HG02870 (cell line): ENCODE measurements at regions not wholly inside any gene's neighbourhood (a gene's known extent, or its start where the extent isn't known, plus 50 kb on each side); places are given as distances from the start of the nearest gene placed in this dataset.
A peak's percentile ranks its signal among the peaks of the same experiment; 100 is the strongest.

Experiments used
- ATAC-seq: cut with Tn5 transposase; IDR thresholded peaks from one replicate; pipeline ENCODE4 v1.9.1; 2021; ENCODE audit warnings: mild to moderate bottlenecking, moderate library complexity; ENCODE audit not compliant: unreplicated experiment

DNA sequence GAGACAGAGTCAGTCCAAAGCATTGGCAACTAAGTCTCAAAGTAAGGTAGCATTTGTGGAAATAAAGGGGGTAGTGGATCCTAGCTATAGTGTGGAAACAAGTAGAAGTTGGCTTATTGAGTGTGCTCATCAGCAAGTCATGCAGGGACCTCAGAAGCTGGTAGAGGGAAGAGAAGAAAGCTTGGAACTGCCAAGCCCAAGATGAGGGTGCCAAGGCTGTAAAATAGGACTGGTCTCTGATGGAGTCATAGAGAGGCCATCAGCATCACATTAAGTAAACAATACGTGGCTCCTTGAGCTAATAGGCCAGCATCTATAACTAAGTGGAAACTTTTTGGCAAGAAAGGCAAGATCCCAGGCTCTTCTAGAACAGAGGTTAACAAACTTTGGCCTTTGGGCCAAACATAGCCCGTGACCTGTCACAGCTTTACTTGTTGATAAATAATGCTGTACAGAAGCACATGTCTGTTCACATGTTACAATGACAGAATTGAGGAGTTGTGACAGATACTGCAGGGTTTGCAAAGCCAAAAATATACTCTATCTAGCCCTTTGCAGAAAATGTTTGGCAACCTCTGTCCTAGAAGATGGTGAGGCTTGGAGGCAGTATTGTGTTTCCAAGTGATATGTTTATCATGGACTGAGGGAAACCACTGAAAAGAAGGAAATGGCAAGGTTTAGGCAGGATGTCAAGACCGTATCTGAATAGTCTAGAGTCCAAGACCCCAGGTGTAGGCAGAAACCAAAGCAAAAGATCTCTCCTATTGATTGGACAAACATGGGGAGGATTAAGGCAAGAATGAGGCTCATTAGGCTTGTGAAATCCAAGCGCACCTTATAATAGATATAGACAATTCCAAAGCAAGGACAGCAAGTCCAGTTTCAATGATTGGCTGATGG lies 62.5 kb upstream of the CD44 start:
- no peak for ATAC-seq

DNA sequence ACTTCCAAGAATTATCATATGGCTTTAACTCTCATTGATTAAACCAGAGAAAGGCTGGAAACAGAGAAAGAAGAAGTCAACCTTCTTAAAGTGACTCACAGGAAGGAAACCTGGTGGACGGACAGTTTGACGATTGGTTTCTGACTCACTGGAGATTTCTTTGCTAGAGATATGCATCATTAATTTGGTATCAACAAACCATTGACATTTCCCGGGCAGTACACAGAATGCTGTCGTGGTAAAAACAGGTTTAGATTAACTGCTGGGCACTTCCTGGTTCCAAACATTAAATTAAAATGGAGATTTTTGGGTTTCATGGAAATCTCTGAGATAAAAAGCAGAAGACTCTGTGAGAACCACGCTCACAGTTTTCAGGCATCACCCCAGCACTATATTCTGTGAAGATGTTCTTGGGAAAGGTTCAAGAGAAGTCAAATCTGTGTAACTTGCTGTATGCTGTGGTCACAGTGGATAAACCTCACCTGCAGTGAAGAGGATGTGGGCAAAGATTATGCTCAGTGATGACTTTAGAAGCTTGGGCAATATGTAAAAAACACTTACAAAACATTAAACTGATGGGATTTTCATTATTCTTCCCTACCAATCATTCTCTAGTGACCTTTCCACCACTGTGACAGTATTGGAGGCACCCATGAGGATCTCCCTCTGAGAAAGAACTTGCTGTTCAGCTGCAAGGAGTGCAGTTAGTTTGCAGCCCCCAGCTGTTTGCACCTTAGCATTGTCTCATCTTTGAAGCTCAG lies 61.1 kb upstream of the CD44 start:
- ATAC-seq, result peak; percentile 43

DNA sequence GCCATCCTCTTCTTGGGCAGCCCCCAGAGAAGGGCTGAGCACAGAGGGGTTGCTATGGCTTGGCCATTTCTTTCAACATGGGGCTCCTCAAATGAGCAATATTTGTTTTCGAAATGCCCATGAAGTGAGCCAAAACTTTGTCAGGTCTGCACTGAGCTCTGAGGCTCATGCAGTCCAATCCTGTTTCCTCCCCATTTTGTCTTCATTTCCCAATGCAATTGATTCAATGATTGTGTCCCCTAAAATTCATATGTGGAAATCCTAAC lies 60.6 kb upstream of the CD44 start:
- no peak for ATAC-seq

DNA sequence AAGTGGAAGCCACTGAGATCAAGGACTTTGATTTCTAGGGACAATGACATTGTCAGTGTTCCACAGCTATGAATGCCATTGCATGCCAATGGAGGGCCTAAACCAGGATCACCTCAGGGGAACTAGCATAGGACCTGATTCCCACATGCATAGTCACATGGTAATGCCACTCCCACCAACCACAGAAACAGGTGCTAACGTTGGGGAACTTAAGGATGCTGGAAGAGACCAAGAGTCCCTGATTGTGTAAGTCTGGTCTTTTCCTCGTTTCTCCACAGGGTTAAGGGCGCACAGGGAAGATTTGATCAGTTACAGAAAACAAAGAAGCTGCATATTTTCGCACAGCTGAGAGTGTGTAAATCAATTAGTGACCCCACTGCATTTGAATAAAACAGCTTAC lies 59.4 kb upstream of the CD44 start:
- no peak for ATAC-seq

DNA sequence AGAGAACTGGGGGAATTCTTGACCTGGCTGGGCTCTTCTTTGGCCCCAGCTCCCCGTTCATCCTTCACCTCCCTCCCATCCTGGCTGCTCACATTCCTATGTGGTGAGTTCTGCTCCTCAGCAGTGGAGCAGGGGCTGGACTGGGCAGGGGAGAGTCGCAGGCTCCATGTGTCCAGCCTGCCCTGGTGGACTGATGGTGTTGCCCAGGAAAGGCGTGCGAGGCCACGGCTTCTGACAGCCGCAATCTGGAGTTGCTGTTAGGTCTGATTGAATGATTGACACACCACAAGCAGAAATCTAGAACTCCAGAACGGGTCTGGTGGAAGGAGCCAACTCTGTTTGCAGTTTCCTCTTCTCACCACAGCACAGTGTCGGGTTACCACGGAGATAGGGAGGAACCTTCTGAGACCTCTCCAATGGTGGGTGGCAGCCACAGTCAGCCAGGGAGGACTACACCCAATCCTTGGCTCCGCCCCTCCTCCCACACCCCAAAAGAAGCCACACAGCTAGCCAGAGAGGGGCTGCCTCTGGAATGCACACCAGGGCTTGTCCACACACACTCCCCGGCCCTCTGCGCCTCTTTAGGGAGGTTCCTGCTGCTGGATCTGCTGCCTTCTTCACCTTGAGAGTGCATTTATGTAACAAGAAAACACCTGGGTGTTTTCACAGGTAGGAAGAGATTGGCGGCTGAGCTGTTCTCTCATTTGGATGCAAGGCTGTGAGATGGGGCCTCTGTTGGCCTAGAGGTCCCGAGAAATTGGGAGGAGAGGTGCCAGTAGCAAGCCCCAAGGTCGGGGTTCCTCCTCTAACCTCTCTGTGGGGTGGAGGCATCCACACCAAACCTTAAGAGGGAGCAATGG lies 56.4 kb upstream of the CD44 start:
- peak; percentile 72 for ATAC-seq

DNA sequence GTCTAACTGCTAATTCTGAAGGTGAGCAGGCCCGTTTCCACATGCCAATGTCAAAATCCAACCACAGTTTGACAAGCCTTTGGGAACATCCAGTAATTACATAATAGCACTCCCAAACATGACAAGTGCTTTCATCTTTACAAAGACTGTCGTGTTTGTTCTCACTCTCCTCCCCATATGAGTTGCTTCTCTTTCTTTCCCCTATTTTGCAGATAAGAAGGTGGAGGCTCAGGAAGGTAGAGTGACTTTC lies 55.9 kb upstream of the CD44 start:
- ATAC-seq, result no peak

DNA sequence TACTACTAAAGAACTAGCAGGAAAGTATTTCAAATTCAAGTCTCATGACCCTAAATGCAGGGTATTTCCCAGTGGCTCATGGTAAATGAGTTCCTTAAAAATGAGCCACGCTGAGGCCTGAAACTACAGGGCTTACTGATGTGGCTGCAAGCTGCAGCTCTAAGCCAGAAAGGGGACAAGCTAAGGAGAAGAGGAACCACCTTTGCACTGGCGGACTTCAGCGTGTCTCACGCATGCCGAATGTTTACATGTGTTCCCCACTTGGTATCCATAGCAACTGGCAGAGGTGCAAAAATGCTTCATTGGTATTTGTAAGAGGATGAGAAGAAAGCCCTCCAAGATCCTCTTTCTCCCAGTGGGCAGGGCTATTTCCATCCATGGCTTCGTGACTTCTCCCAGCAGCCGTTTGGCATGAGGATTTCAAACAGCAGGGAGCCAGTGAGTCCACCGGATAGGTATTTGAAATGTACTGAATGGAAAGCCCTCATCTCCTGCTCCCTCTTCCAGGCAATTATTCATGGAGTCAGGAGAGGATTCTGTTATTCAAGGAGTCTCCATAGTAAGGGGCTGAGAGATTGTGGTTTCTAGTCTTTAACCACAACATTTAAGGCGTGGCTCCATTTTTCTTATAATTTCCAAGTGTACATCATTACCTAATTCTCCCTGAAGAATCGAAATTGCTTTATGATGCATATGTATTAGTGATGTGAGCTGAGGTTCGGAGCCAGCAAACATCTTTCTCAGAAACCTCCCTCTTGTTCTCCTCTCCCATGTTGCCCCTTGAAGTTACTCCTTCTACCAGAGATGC lies 55.3 kb upstream of the CD44 start:
- ATAC-seq, result peak; percentile 68

DNA sequence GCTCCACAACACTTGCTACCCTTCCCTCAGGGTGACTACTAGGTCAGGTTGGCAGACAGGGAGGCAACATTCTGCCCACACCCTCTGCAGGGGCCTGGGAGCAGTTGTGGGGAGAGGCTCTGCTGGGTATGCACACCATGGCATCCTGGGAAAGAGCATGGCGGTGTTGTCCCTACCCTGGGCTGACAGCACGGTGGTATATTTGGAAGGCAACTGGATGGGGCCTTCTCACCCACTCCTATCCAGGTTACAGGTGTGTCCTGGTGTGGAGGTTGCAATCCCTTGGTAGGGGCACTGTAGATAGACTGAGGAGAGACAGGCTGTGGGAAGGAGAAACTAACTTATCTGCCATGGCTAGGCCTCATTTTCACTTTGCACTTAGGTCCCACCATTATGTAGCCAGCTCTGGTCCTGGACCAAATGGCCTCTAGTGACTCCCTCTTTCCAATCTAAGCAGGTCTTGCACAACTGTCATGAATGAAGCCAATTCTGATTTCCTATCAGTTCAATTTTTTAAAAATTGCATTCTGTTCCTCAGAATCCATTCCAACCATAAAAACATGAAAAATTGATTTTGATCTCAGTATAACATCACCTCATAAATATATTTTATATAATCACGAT lies 54.0 kb upstream of the CD44 start:
- no peak for ATAC-seq

DNA sequence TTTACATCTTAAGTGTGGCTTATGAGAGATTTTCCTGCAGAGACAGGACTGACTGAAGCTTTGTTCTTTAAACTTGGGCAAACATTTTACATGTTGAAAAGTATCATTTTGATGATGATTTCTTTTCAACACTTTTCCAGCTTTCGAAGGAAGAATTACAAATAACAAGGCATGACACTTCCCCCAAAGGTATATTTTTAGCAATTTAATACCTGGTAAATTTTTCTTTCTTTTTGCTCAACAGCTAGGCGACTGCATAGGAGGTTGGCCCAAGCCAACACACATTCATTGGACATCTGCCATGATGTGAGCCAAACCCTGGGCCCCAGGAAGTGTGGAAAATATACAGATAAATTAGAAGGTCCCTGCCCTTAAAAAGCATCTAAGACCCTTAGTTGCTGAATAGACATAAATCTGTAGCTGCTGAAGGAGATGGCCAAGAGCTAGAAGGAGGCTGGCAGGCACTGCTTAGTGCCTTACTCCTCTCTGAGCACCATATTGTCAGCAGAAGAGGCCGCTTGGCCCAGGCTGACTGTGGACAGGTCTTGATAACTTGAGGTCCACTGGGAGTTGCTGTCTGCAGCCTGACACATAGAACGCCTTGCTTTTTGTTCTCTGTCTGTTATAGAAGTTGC lies 53.3 kb upstream of the CD44 start:
- ATAC-seq, result no peak

DNA sequence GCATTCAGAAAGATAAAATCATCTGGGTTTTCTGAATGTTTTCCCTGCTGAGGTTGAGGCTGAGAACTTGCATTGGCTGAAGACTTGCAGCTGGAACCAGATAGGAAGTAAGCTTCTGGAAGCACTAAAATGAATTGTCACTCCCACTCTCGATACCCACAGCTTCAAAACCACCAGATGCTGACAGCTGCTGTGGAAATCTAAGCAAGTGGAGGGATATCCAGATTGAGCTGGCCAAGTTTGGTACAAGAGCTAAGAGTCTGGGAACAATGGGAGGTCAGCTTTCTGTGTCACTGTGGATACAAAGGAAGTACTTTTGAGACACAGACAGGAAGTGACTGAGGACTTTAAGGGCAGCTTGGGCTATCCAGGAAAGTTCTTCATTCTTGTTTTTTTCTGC lies 51.3 kb upstream of the CD44 start:
- no peak for ATAC-seq

DNA sequence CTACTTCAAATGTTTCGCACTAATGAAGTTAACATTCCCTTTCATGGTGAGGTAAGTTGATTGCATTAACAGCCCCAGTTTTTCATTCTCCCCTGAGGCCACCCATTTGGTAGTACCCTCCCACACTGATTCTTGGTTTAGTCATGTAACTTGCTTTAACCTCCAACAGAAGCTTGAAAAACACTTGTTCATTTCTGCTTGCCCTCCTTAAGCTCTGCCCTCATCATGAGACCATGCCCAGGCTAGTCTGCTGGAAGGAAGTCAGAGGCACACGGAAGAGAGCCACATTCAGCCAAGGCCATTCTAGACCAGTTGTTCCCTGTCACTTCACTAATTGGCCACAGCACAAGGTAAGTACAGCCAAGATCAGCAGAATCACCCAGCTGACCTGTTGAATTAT lies 50.7 kb upstream of the CD44 start:
- ATAC-seq, result no peak

DNA sequence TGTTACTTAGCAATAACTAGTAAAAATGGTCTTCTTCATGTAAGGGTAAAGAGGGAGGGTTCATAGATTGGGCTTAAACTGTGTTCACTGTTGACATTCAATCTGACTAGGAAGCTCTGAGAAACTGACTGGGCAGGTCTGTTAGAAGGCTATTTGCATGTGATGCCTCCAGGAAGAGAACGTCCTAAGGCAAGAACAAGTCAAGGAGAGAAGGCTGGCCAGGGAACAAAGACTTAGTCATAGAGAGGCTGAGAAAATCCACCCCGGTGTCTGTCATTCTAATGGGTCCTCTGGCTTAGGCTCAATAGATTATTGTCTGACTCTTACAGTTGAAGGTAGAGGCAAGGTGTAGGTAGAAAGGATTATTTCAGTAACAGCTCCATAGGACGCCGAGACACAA lies 50.3 kb upstream of the CD44 start:
- no peak for ATAC-seq
